Activated CD4-positive, alpha-beta T cell treated with anti-CD3 and anti-CD28 coated beads, Interleukin-10, Interleukin-2, amounts not matched to agents 100 ng/mL and 50 ng/mL, durations not matched to agents 16 hours and 8 hours (primary cell): ENCODE measurements at regions not wholly inside any gene's neighbourhood (a gene's known extent, or its start where the extent isn't known, plus 50 kb on each side); places are given as distances from the start of the nearest gene placed in this dataset.
"Not testable (repeated sequence)": the region's sequence is repeated elsewhere in the genome, so short reads cannot be mapped to it uniquely, and the experiment has no call there.

ENCODE experiments used
- DNase-seq: peaks from one replicate; pipeline ENCODE4 v3.0.0-alpha.2; 2020

- peak; percentile 73 for DNase-seq
Observed at GRCh38 chr5:50501491-50502228, 60.6 kb upstream of the EMB start.

GRCh38 chr5:50513028-50513457 is 72.0 kb upstream of the EMB start:
- DNase-seq: peak; percentile 10

- not testable (repeated sequence) for DNase-seq
Observed at GRCh38 chr5:50521060-50521459, 80.0 kb upstream of the EMB start.

- DNase-seq: not testable (repeated sequence)
Observed at GRCh38 chr5:50527514-50528060, 86.5 kb upstream of the EMB start.

- no peak for DNase-seq
Observed at GRCh38 chr5:50535393-50535792, 94.3 kb upstream of the EMB start.

- not testable (repeated sequence) for DNase-seq
Observed at GRCh38 chr5:50537534-50537933, 96.4 kb upstream of the EMB start.

- no peak for DNase-seq
Observed at GRCh38 chr5:50547303-50547702, 106.2 kb upstream of the EMB start.

- no peak for DNase-seq
Observed at GRCh38 chr5:50550267-50550666, 109.2 kb upstream of the EMB start.

- DNase-seq: no peak
Observed at GRCh38 chr5:50550993-50551392, 109.9 kb upstream of the EMB start.

- DNase-seq: no peak
Observed at GRCh38 chr5:50553560-50553984, 112.5 kb upstream of the EMB start.

GRCh38 chr5:50558640-50559039 is 107.8 kb upstream of the PARP8 start:
- not testable (repeated sequence) for DNase-seq

GRCh38 chr5:50559955-50560354 is 106.5 kb upstream of the PARP8 start:
- DNase-seq: no peak

- DNase-seq: no peak
Observed at GRCh38 chr5:50562694-50563093, 103.7 kb upstream of the PARP8 start.

- peak; percentile 65 for DNase-seq
Observed at GRCh38 chr5:50564079-50564478, 102.4 kb upstream of the PARP8 start.

- no peak for DNase-seq
Observed at GRCh38 chr5:50564558-50564957, 101.9 kb upstream of the PARP8 start.

GRCh38 chr5:50574121-50574520 is 92.3 kb upstream of the PARP8 start:
- DNase-seq: no peak

- no peak for DNase-seq
Observed at GRCh38 chr5:50575740-50576139, 90.7 kb upstream of the PARP8 start.

- DNase-seq: no peak
Observed at GRCh38 chr5:50576265-50576664, 90.2 kb upstream of the PARP8 start.

- no peak for DNase-seq
Observed at GRCh38 chr5:50576686-50577256, 89.7 kb upstream of the PARP8 start.

- DNase-seq: no peak
Observed at GRCh38 chr5:50580506-50580905, 85.9 kb upstream of the PARP8 start.

GRCh38 chr5:50581845-50582244 is 84.6 kb upstream of the PARP8 start:
- DNase-seq: not testable (repeated sequence)

GRCh38 chr5:50582699-50583098 is 83.7 kb upstream of the PARP8 start:
- no peak for DNase-seq

- no peak for DNase-seq
Observed at GRCh38 chr5:50583621-50584020, 82.8 kb upstream of the PARP8 start.

GRCh38 chr5:50588471-50588870 is 78.0 kb upstream of the PARP8 start:
- DNase-seq: not testable (repeated sequence)
